ENCODE measurements at regions not wholly inside any gene's neighbourhood (a gene's known extent, or its start where the extent isn't known, plus 50 kb on each side); places are given as distances from the start of the nearest gene placed in this dataset.

GRCh38 chrX:96445531-96446065 is 239.0 kb upstream of the DIAPH2 start:
- no peak for TF ChIP-seq POLR2AphosphoS5 (IDR thresholded peaks at IDR 0.05; ENCODE audit: insufficient read depth in 1 of 2, low read depth in 1 of 2)
- TF ChIP-seq POLR2A (IDR thresholded peaks at IDR 0.05) = no peak
- TF ChIP-seq, protein P1, sequence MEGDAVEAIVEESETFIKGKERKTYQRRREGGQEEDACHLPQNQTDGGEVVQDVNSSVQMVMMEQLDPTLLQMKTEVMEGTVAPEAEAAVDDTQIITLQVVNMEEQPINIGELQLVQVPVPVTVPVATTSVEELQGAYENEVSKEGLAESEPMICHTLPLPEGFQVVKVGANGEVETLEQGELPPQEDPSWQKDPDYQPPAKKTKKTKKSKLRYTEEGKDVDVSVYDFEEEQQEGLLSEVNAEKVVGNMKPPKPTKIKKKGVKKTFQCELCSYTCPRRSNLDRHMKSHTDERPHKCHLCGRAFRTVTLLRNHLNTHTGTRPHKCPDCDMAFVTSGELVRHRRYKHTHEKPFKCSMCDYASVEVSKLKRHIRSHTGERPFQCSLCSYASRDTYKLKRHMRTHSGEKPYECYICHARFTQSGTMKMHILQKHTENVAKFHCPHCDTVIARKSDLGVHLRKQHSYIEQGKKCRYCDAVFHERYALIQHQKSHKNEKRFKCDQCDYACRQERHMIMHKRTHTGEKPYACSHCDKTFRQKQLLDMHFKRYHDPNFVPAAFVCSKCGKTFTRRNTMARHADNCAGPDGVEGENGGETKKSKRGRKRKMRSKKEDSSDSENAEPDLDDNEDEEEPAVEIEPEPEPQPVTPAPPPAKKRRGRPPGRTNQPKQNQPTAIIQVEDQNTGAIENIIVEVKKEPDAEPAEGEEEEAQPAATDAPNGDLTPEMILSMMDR (IDR thresholded peaks at IDR 0.05) = no peak
